ENCODE measurements at regions not wholly inside any gene's neighbourhood (a gene's known extent, or its start where the extent isn't known, plus 50 kb on each side); places are given as distances from the start of the nearest gene placed in this dataset.

DNA sequence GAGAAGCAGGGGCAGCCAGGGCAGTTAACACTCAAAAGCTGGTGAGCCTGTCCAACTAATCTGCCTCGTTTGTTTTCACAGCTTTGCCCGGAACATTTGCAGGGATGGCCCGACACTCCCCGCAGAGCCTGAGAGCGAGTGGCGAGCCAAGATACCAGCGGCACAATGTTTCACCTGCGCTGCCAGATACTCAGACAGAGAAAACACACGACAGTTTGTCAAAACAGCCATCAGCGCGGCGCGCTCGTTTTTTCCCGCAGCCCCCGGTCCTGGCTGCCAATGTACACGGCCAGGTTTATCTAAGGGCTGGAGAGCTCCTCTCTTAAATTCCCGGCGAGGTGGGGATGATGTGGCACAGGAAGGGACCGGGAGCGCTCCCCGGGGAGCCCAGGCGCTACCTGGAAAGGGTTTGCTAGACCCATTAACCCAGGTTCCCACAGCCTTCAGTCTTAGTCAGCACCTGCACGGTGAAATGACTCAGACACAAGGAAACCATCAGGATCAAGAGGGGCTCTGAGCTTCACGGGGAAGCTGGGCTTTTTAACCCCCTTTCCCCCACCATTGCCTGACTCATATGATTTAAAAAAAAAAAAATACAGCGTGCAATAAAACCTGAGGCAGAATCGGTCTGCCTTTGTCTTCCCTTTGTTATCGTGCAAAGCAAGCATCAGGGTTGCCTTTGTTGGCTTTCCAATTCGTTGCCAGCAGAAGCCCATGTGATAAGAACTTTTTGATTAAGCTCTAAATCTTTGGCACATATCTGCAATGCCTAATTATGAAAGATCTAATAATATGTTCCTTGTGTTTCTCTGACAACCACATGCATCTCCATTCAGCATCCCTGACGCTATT, 186.2 kb downstream of the EFNB2 start:
- no peak overlapping the region for H3K4me3 Mint-ChIP-seq
- no peaks in the 10 kb centered on the region for H3K36me3 Mint-ChIP-seq
- peaks cover 4% of the 10 kb centered on the region for H3K4me1 Mint-ChIP-seq (ENCODE audit: low read depth)
- H3K27ac Mint-ChIP-seq: no peak overlapping the region
- H3K27me3 Mint-ChIP-seq: peaks cover 15% of the 10 kb centered on the region
- no peaks in the 10 kb centered on the region for H3K9me3 Mint-ChIP-seq (ENCODE audit: low read depth)

DNA sequence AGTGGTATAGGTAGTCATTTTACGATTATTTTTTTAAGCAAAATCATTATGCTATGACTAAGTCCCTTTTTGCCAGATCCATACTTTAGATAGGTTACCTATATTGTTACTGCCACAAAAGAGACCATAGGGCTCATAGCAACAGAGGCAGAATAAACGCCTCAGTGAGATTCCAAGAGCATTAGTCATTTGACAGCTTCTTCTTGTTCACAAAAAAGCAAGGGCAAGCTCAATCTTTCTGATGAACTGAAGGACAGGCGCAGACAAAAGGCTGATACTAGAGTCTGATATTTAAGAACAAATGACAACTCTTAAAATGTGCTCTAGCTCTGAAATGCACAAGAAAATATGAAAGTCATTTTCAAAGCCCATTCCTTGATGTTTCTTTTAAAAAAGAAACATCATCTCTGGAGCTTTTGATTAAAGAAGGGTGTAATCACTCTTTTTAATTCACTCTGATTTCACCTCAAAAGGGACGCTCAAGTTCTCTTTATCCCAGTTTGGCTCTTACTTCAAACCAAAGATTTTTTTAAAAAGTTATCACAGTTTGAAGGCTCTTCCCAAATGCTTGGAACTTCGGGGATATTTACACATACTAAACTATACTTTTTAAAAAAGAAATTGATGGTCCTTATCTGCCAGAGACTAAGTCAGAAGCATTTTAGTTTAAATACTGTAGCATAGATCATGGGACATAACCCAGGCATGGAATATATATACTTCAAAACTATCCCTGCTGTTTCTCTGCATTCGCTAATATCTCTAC, 187.2 kb downstream of the EFNB2 start:
- H3K9me3 Mint-ChIP-seq (ENCODE audit: low read depth): no peaks in the 10 kb centered on the region
- no peak overlapping the region for H3K27ac Mint-ChIP-seq
- H3K4me1 Mint-ChIP-seq (ENCODE audit: low read depth): peaks cover 4% of the 10 kb centered on the region
- peaks cover 14% of the 10 kb centered on the region for H3K27me3 Mint-ChIP-seq
- H3K4me3 Mint-ChIP-seq: no peak overlapping the region
- H3K36me3 Mint-ChIP-seq: no peaks in the 10 kb centered on the region

DNA sequence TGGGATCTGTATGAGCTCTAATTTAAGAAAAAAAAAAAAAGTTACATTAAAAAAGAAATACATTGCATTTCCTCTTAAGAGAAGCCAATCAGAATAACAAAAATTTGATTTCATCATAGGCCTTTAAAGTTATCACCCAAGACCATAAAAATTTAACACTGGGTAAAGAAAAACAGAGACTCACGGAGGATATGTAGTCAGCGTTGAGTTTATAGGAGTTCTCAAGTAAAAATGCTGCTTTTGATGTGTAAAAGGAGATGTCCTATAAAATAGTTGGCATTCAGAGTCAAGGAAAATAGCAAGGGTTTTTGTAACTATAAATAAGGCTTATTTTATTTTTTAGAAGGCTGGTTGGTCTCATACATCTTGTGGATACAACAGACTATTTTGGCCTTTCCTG, 191.1 kb downstream of the EFNB2 start:
- Mint-ChIP-seq H3K4me1 (ENCODE audit: low read depth) (peaks cover 4% of the 10 kb centered on the region), H3K9me3 (ENCODE audit: low read depth) (peaks cover 13% of the 10 kb centered on the region), H3K36me3 (no peaks in the 10 kb centered on the region), H3K27me3 (peaks cover 8% of the 10 kb centered on the region), H3K4me3 (no peak overlapping the region), H3K27ac (no peak overlapping the region)

DNA sequence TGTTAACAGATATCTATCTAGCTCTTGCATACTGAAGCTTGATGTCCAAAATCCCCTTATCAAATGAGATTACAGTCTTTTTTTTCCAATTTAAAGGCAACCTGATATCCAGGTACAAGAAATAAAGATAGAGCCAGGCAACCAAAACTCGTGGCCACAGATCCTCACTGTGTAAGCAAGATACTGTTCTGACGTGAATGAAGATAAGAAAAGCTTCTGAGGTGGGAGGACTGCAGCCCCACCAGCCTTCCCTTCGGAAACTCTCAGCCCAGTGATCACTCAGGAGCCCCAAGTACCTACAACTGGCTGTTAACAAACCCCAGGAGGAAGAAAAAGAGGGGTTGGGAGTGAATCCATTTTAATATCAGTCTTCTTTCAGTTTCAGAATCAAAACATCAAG, 191.6 kb downstream of the EFNB2 start:
- peaks cover 13% of the 10 kb centered on the region for H3K9me3 Mint-ChIP-seq (ENCODE audit: low read depth)
- H3K27ac Mint-ChIP-seq: no peak overlapping the region
- H3K36me3 Mint-ChIP-seq: peaks cover 2% of the 10 kb centered on the region
- H3K27me3 Mint-ChIP-seq: peaks cover 10% of the 10 kb centered on the region
- H3K4me3 Mint-ChIP-seq: no peak overlapping the region
- peaks cover under 1% of the 10 kb centered on the region for H3K4me1 Mint-ChIP-seq (ENCODE audit: low read depth)

DNA sequence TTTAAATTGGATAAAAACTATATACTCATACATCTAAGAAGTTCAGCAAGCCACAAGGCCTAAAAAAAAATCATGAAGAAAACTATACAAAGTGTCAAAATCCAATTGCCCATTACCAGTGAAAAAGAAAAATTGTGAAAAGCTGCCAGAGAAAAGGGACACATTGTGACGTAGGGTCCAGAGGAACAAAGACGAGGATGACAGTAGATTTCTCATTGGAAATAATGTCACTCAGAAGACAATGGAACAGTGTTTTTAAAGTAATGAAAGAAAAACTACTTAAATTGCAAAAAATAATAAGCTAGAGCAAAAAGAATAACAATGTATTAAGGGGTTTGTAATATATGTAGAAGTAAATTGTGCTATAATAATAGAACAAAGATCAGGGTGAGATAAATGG, 195.2 kb downstream of the EFNB2 start:
- Mint-ChIP-seq H3K4me3 (no peak overlapping the region), H3K27me3 (peaks cover 10% of the 10 kb centered on the region), H3K36me3 (peaks cover 3% of the 10 kb centered on the region), H3K27ac (no peak overlapping the region), H3K4me1 (ENCODE audit: low read depth) (no peaks in the 10 kb centered on the region), H3K9me3 (ENCODE audit: low read depth) (peaks cover 13% of the 10 kb centered on the region)

DNA sequence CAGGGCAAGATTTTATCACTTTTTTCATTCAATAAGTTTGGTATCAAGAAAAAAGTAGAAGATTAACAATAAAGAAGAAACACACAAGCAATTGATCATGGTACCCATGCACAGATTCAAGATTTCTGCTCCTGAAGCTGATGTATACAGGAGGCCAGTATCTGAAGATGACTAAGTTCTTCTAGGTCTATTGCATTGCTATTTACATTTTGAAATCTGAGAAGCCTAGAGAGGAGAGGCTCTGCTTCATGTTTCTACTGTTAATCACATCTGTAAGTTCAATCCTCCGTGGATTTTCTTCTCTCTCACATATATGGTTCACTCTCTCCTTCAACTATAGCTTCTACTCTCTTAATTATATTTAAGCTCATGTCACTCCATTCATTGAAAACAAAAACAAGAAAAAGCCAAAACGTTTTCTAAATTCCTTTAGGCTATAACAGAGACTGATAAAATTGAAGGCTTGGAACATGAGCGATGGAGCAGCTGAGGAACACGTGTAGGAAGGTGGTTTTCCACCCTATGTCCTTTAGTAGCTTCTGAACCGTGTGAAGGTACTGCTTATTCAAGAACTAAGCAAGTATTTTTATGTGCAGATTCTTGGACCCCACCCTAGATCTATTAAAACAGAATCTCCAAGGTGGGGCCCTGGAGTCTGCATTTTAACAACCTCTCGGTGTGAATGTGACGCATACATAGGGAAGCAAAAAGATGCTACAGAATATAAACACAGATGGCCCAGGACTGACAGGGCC, 198.2 kb downstream of the EFNB2 start:
- H3K4me3 Mint-ChIP-seq: no peak overlapping the region
- no peaks in the 10 kb centered on the region for H3K4me1 Mint-ChIP-seq (ENCODE audit: low read depth)
- H3K27ac Mint-ChIP-seq: no peak overlapping the region
- H3K27me3 Mint-ChIP-seq: peaks cover 8% of the 10 kb centered on the region
- H3K36me3 Mint-ChIP-seq: peaks cover 3% of the 10 kb centered on the region
- peaks cover 13% of the 10 kb centered on the region for H3K9me3 Mint-ChIP-seq (ENCODE audit: low read depth)

DNA sequence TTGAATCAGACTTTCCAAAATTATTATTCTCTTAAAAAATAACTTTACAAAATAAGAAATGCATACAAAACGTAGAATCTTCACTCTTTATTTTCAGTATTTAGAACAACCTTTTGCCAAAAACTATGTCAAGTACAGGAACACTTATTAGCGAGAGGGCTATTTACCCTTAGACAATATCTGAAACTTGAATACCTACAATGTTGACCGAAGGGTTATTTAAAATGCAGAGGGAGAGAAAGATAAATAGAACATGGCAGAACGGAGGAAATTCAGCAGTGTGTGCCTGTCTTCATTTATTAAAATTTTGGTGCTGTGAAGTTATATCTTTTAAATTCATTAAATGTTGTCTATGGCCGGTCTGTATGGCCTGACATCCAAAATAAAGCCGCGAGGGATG, 198.8 kb downstream of the EFNB2 start:
- H3K36me3 Mint-ChIP-seq: peaks cover 3% of the 10 kb centered on the region
- H3K27me3 Mint-ChIP-seq: peaks cover 8% of the 10 kb centered on the region
- H3K9me3 Mint-ChIP-seq (ENCODE audit: low read depth): peaks cover 13% of the 10 kb centered on the region
- H3K4me1 Mint-ChIP-seq (ENCODE audit: low read depth): no peaks in the 10 kb centered on the region
- no peak overlapping the region for H3K4me3 Mint-ChIP-seq
- H3K27ac Mint-ChIP-seq: no peak overlapping the region

DNA sequence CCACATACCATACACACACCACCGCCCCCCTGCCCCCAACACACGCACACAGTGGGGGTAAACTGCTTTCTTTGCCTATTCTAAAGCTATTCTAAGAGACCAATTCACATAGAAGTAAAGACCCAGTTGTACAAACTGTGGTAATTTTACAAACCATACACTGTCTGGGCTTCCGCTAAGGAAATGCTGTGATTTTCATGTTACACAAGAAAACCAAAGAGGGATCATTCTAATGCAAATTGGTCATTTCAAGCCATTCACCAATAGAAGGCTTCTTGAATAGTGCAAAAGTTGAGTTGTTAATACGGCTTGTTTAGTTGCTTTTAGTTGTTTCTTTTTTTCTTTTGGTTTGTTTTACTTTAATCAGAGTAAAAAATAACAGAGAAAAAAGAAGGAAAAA, 202.8 kb downstream of the EFNB2 start:
- H3K9me3 Mint-ChIP-seq (ENCODE audit: low read depth): no peaks in the 10 kb centered on the region
- peaks cover 3% of the 10 kb centered on the region for H3K27me3 Mint-ChIP-seq
- H3K36me3 Mint-ChIP-seq: no peaks in the 10 kb centered on the region
- no peaks in the 10 kb centered on the region for H3K4me1 Mint-ChIP-seq (ENCODE audit: low read depth)
- H3K27ac Mint-ChIP-seq: no peak overlapping the region
- H3K4me3 Mint-ChIP-seq: no peak overlapping the region

DNA sequence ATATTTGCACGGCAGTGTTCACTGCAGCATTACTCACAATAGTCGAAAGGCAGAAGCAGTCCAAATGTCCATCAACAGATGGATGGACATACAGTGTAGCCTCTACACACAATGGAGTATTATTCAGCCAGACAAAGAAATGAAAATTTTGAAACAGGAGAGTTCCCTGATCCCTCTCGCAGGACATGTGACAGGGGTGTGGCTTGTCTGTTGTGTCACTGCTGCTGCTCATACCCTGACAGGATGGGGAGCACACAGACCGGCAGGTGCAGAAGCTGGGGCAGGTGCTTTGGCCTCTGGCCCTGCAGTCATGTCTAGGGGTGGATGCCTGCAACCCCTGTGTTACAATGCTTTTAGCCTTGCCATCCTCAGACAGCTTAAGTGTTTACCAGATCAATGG, 204.3 kb downstream of the EFNB2 start:
- Mint-ChIP-seq H3K27me3 (peaks cover 3% of the 10 kb centered on the region), H3K4me3 (no peak overlapping the region), H3K27ac (no peak overlapping the region), H3K9me3 (ENCODE audit: low read depth) (no peaks in the 10 kb centered on the region), H3K36me3 (no peaks in the 10 kb centered on the region), H3K4me1 (ENCODE audit: low read depth) (no peaks in the 10 kb centered on the region)

DNA sequence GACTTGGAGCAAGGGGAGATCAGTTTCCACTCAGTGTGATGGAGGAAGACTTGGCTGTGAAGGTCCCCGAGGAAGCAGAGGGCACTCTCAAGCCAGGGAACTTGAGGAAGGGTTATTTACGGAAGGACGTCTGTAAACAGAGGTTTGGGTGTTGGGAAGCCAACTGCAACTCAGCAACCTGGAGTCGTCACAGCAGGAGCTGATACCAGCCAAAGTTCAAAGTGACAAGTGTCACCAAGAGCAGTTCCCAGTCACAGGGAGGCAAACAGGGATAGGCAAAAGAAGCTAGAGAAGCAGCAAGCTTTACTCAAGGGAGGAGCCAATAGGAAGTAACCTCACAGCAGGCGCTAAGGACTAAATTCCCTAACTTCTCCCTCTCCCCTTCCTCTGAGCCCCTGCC, 205.5 kb downstream of the EFNB2 start:
- Mint-ChIP-seq H3K4me3 (no peak overlapping the region), H3K36me3 (no peaks in the 10 kb centered on the region), H3K27me3 (peaks cover 3% of the 10 kb centered on the region), H3K9me3 (ENCODE audit: low read depth) (no peaks in the 10 kb centered on the region), H3K4me1 (ENCODE audit: low read depth) (no peaks in the 10 kb centered on the region), H3K27ac (no peak overlapping the region)

DNA sequence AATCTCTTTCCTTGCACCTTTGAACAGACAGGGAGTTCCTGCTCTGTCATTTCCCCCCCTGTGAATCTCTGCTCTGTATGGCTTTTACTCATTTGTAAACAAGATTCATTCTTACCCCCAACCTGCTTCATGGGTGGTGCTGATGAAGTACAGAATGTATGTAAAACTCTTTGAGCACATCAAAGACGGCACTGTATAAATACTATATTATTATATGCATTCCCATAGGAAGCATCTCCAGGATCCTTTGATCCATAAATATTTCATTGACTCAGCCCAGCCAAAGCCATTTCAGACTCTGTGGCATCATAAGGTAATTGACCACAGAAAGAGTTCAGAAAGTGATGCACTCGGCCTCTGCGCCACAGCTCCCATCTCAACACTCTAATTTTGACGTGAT, 208.7 kb downstream of the EFNB2 start:
- Mint-ChIP-seq H3K4me3 (no peak overlapping the region), H3K4me1 (ENCODE audit: low read depth) (no peaks in the 10 kb centered on the region), H3K9me3 (ENCODE audit: low read depth) (peaks cover 8% of the 10 kb centered on the region), H3K27ac (no peak overlapping the region), H3K36me3 (no peaks in the 10 kb centered on the region), H3K27me3 (peaks cover 3% of the 10 kb centered on the region)

DNA sequence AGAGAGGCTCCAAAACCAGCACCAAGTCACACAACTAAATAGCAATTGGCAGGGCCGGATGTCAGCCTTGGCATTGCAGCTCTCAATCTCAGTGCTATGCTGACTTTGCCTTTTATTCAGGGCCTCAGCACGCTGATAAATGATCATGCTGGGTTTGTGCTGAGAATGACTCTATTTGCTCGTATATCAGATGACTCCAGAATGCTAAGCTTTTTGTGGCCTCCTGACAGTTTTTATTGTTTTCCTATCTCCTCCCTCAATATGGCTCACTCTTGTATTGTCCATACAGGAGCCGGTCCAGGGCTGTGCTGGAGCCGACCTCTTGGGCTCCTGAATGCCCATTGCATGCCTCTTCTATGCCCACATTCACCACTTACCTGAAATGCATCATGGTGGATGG, 211.0 kb downstream of the EFNB2 start:
- no peak overlapping the region for H3K27ac Mint-ChIP-seq
- H3K4me3 Mint-ChIP-seq: no peak overlapping the region
- no peaks in the 10 kb centered on the region for H3K27me3 Mint-ChIP-seq
- H3K9me3 Mint-ChIP-seq (ENCODE audit: low read depth): peaks cover 15% of the 10 kb centered on the region
- H3K36me3 Mint-ChIP-seq: no peaks in the 10 kb centered on the region
- H3K4me1 Mint-ChIP-seq (ENCODE audit: low read depth): no peaks in the 10 kb centered on the region

DNA sequence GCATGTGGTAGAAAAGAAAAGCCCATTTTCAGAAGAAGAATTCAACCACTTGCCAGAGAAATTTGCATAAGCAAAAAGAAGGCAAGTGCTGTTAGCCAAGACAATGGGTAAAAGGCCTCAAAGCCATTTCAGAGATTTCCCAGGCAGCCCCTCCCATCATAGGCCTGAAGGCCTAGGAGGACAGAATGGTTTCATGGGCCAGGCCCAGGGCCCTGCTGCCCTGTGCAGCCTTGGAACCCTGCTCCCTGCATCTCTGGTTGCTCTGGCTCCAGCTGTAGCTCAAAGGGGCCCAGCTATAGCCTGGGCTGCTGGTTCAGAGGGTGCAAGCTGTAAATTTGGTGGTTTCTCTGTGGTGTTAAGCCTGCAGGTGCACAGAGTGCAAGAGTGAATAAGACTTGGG, 212.8 kb downstream of the EFNB2 start:
- Mint-ChIP-seq H3K27ac (no peak overlapping the region), H3K4me3 (no peak overlapping the region), H3K9me3 (ENCODE audit: low read depth) (peaks cover 15% of the 10 kb centered on the region), H3K4me1 (ENCODE audit: low read depth) (no peaks in the 10 kb centered on the region), H3K36me3 (no peaks in the 10 kb centered on the region), H3K27me3 (no peaks in the 10 kb centered on the region)

DNA sequence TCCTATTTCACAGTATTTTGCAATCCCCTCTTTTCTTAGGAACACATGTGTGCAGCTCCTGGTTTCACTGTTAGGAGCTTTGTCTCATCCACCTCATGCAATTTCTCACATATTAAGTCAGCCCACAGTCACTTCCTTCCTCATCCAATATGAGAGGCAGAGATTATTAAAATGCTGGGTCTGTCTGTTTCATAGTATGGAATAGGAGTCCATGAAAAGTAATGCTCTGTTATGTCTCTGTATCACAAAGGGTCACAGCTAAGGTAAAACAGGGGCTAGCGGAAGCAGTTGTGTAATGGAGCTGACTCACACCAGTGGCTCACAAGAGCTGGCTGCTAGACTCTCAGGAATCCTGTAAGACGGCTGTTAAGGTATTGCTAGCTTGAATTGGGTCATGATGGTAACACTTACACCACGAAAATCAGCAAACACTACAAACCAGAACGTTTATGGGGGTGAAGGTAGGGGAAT, 216.5 kb downstream of the EFNB2 start:
- peaks cover 15% of the 10 kb centered on the region for H3K9me3 Mint-ChIP-seq (ENCODE audit: low read depth)
- H3K4me3 Mint-ChIP-seq: no peak overlapping the region
- H3K4me1 Mint-ChIP-seq (ENCODE audit: low read depth): no peaks in the 10 kb centered on the region
- no peak overlapping the region for H3K27ac Mint-ChIP-seq
- no peaks in the 10 kb centered on the region for H3K36me3 Mint-ChIP-seq
- H3K27me3 Mint-ChIP-seq: no peaks in the 10 kb centered on the region

DNA sequence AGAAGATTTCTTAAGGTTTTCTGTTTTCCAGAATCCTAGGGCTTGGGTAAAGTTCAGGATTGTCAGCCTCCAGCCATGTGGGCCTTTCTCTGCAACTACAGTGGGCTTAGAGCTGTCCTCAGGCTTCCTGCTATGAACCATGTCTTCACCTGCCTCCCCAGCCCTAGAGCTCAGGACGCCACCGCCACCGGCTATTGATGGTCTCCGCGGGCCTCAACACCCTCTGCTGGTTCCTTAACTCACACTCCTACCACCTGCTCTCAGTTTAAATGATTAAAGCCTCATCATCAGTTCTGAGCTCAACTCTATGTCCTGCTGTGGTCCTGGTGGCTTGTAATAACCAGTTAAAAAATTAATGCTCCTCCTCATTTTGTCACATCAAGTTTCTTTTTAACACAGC, 221.0 kb downstream of the EFNB2 start:
- Mint-ChIP-seq H3K9me3 (ENCODE audit: low read depth) (no peaks in the 10 kb centered on the region), H3K27me3 (no peaks in the 10 kb centered on the region), H3K4me3 (no peak overlapping the region), H3K36me3 (no peaks in the 10 kb centered on the region), H3K4me1 (ENCODE audit: low read depth) (no peaks in the 10 kb centered on the region), H3K27ac (no peak overlapping the region)
